NCI-H128 (cell line): ENCODE measurements at regions not wholly inside any gene's neighbourhood (a gene's known extent, or its start where the extent isn't known, plus 50 kb on each side); places are given as distances from the start of the nearest gene placed in this dataset.

Experiments
- DNase-seq: peaks from one replicate; lab custom pipeline; 2025; ENCODE audit not compliant: unreplicated experiment; lab: John Stamatoyannopoulos, UW

DNA sequence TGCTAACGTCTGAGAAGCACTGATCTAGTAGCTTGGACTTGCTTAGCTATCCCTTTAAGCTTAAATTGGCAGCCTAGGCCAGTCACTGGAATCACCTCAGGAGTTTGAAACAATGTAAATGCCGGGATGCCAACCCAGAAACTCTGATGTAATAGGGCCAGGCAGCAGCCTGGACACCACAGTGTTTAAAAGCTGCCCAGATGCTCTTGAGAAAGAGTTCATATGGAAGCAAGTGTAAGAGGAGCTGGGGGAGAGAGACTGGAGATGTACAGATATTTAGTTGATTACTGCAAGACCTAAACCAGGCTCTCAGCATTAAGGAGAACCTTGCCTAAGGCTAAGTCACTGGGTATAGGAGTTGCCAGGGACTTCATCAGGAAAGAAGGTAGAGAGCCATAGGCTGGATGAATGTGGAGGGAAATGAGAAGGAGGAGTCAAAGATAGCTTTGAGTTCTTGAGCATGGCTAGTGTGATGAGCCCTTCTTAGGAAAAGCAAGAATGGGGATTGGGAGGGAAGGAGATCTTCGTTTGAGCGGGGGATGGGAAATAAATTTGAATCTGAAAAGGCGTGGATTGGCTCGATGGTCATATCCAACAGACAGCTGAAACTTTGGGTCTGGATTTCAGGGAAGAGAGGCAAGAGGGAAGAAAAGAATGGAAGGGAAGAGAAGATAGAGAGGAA, 392.9 kb upstream of the WWC1 start:
- DNase-seq = no peak

DNA sequence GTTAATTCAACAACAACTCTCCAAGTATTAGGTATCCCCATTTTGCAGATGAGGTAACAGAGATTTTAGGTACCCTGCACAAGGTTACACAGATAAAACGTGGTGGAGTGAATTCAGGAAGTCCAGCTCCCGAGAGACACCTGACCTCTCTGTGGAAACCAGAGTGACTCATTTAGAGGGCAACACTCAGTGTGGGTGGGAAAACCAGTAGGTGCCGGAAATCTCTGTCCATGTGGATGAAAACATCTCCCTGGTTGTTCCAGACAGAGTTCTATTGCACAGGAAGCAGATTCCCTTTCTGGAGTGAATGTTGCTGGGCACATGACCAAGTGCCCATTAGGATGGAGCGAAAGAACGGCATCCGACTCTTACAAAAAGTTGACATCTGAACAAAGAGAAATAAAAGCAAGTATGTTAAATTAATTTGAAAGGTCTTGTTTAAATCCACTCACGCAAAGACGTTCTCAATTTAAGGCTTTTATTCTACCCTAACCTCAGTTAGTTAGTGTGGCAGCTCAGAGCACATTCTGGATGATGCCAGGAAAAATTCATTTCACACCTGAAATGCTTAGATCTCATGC, 391.9 kb upstream of the WWC1 start:
- no peak for DNase-seq

DNA sequence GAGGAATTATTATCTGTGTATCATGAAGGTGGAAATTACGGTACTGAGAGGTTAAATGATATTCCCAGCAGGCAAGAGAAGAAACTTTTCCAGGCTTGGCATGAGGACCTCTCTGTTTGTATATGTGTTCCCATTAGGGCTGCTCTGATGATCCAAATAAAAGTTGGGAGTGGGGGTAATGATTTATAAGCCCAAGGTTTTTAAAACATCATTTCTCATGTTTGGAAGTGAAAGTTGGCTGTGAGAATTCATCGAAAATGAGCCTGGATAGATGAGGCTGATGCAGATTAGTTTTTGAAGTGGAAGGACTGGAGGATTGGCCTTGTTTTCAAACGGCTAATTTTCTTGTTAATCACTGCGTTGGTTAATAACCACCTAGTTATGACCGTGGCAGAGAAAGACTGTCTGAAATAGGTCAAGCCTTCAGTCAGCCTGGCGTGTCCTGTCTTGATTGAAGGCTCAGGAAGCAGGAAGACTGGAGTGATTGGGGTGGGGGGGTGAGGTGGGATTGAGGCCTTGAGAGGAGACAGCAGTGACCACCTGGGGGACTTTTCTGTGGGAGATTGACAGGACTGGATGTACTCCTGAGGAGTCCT, 391.0 kb upstream of the WWC1 start:
- DNase-seq = no peak

DNA sequence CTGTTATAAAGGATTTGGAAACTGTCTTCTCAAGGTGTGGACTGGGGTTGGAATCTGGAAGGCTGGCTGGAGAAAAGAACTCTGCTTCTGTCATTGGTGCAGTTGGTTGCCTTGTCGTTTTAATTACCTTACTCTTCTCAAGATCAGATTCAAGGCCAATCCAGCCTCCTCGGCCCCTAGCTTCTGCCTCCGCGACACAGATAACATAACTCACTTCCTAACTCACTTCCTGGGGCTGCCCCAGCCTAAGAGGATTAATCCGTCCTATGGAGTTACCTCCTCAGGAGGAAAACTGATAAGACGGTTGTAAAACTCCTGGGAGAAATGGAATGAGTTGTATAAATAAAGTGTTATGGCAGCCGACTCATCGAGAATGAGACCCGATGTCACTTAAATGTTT, 389.1 kb upstream of the WWC1 start:
- DNase-seq = no peak

DNA sequence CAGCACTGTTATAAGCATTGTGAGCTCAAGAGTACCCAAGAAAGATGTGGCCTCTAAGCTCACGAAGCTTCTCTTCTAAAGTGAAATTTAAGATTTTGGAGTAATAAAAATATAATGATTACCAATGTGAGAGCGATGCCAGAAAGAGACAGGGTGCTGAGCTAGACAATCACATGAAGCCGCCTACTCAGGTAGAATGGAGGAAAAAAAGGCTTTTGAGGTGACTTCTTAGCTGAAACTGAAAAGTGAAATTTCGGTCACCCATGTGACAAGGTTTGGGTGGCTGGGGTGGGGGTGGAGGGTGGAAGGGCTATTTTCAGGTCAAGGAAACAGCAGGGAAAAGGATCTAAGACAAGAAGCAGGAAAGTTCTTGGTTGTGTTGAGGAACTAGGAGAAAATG, 388.2 kb upstream of the WWC1 start:
- no peak for DNase-seq

DNA sequence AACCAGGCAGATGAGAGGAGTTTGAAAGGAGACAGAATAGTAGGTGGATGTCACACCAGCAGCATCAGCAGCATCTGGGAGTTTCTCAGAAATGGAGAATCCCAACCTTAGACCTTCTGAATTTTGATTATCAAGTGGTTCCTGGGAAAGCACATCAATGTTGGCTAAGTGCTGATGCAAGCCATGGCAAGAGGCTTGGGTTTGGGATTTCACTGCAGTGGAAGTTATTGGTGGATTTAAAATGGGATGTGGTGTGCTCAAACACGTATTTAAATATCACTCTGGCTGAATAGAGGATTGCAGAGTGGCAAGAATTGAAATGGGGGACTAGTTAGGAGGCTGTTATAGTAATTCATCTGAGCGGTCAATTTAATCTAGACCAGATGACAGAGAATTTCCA, 387.8 kb upstream of the WWC1 start:
- DNase-seq = no peak

DNA sequence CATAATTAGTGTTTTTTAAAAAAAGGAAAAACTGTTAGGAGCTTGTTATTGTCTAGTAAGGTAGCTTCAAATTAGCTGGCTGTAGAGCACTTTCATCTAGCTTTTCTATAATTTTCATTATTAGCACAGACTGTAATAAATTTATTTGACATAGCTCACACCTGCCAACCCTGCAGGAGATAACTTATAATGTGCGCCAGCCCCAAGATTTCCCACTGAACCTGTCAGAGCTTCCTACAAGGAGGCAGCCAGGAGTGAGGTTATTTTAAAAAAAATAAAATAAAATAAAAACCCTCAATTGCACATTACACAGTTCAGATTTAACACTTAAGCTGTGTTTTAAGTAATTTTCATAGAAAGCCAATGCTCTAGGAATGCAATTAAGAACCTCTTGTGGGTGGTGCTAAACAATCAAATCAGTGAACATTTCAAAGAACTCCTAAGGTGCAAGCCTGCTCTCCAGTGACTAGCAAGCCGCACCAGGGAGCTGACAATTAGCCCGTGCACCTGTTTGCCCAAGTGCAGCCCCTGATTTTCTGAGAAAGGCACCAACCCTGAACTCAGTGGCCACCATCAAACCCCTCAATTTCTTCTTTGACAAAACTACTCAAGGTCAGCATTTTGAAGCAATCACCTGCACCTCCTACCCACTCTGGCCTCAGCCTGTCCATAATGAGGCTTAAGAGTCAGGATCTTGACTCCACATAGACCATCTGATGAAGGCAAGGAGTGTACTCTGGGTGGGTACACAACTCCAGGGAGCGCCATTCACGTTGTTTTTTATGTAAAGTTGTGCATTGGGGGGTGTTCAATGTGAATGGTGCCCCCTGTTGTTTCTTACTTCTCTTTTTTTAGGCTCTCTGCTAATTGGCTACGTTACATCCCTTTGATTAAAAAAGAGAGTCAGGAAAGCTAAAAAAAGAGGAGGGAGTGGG, 385.3 kb upstream of the WWC1 start:
- DNase-seq = no peak

DNA sequence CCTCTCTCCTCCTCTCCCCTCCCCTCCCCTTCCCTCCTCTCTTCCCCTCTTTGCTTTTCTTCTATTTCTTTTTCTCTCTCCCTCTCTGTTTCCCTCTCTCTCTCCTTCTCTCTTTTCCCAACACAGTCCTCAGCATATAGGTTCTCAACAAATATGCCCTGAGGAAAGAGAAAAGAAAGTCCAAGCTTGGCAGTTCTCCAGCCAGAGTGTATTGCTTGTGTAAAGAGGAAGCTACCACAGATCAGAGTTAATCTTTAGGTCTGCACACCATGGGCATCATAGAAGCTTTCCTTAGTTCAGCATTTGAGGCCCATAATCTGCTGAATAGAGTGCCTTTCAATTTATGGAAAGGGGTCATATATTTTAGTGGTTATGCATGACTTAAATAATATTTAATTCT, 382.8 kb upstream of the WWC1 start:
- DNase-seq = no peak

DNA sequence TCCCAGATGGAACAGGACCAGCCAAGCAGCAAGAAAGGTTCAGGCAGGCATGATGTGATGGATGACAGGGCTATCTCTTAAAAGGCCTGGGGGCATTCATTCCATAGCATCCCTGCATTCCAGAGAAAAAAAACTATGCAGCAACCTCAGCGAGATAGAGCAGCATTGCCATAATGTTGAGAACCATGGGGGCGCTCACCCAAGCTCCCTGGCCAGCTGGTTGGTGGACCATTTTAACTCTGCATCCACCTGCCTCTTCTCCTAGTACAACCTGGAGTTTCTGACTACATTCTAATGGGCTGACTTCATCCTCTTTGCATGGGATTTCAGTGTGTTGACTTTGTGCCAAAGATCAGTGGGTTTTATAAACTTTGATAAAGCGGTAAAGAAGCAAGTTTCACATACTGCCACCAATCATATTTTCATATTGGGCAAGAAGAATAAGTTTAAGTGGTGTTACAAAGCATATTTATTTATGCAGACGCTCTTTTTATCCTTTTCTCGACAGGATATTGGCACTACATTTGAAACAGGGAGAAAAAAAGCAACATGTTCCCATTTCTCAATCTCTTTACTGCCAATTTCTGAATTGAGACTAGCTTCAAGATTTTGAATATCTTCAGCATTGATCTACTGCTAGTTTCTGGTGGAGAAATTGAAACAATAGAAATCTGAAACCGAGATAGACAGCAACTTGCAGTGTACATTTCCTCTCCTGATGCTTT, 378.3 kb upstream of the WWC1 start:
- DNase-seq = no peak

DNA sequence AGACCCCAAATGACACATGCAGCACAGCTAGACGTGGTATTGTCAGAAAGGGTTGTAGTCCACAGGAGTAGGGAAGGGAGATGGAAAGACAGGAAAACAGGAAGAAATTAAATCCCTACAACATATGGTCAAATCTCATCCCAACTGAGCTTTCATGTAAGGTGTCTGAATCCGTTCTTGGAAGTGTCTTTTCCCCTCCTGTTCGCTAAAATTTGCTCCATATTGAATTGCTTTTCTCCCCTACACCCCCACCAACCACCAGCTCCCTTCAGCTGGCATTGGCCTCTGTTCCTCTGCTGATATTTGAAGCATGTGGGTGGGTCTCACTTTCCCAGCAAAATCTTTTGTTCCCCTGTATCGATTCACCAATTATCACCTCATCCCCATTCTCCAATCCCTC, 376.2 kb upstream of the WWC1 start:
- no peak for DNase-seq

DNA sequence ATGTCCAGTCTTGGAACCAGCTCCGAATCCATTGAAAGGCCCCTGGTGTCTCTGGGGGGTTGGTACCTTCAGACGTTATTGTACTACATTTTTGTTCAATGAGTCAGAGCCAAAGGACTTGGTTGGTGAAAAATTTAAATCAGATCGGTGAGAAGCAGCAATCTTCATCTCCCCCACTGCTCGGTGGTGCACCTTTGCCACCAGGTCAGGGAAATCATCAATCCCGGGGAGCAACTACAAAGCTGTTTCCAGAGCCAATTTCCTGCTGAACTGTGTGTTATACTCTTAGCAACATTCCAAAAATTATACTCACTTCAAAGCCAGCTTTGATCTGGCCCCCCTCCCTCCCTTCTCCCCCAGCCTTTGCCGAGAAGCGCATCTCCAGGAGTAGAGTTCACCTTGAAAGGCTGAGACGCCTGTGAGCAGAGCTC, 375.2 kb upstream of the WWC1 start:
- DNase-seq = no peak

DNA sequence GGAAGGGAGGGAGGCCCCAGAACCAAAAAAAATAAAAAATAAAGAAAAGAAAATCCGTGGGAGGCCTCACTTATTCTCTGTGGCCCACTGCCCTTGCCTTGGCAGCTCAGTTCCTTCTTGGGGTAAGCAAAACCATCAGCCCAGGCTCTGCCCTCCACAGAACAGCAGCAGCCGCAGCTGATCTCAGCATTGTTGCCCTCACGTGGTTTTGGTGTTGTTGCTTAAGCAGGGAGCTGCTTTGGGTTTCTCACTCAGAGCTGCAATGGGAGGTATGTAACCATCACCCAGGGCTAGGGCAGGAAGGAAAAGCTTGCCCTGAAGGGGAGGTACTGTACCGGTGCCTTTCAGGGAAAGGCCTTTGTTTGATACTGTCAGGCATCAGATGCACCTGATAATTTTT, 374.7 kb upstream of the WWC1 start:
- DNase-seq = no peak

DNA sequence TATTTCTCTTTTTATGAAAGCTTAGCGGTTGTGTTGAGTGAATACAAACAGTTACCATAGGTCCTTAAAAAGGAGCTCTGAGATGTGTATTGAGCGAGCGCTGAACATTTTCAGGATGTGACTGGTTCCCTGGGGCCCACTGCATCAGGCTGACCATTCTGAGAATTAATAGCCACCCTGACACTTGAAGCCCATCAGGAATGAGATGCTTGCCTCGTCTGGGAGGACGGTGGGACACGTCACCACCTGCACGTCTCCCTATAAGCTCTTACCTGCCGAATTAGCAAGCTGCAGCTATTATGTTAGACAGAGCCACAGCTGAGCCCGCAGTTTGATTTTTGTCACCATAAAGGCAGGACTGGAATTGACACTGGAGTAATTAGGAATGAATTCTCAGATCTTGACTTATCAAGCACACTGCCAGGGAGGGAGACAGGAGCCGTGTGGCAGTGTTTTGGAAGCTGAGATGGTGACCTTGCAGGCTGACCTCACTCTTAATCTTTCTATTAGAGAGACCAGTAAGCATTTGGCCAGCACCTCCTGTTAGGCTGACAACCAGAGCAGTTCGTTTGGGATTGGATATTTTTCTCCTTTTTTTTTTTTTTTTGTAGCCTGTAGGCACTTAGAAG, 373.1 kb upstream of the WWC1 start:
- no peak for DNase-seq

DNA sequence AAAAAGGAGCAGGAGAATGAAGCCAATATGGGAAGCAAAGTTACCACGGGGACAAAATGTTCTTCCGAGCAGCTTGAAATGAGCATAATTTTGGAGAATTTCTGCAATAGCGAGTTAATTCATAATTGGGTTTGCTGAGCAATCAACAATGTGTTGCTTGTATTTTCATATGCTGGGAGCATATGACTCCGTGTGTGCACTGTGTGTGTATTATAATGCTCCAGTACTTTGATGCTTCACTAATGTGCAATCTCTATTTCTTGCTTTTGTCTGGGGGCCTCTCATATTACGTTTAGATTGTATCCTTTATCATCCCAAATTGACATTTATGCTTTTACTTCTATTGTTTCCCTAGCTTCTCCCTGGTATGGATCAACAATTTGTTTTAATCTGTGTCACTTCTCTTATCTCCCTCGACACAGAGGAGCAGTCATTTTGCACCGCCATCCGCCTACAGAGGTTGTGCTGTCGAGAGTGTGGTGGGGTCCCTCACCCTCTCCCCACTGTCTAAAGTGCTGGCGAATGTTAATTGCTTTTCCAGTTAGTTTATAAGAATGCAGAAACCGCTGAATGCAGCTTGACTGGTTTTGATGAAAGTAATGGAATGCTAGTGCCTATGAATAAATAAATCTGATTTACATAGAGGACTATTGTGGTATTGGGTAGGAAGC, 372.5 kb upstream of the WWC1 start:
- no peak for DNase-seq

DNA sequence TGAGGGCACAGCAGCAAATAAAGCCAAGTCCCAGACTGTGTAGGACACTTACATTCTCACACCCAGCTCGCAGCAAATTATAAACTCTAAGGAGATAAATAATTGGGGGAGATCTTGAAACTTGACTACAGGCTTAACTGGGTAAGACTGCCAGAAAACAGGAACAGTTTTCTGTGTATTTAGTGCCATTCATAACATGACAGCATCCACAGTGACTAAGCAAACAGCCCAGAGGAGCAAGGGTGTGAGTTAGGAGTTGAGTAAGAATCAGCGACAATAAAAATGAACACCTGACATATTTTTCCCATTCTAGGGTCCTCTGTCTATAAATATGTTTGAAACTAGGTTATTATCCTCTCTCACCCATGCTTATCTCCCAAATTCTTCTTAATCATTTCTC, 370.9 kb upstream of the WWC1 start:
- no peak for DNase-seq

DNA sequence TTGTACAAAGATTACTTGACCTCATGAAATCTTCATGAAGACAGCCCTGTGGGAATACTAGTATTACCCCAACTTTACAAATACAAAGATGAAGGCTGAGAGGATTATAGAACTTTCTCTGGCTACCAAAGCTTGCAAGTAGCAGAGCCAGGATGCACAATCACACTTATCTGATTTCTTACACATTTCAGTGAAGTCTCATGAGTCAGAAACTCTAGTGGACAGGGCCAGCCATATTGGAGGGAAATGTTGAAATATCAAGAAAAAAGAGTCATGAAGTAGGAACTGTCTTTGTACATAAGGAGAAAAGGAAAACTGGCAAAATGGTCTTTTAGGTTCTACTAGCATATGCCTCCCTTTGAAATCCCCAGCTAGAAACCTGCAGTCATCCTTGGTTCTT, 369.6 kb upstream of the WWC1 start:
- DNase-seq = no peak

DNA sequence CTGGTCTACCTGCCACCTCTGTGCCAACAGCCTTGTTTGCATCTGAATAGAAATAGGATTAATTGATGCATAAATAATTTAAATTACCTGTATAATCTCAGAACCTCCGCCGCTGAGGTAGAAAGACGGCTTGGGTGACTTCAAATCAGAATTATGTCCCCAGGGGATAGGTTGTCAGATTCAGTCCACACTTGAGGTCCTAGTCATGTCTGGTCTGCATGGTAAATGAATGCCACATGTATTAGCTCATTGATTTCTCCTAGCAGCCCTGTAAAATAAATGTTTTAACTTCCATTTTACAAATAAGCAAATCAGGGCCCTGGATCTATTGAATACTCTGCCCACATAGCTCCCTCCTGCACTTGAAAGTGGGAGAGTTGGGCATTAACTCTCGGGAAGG, 368.0 kb upstream of the WWC1 start:
- DNase-seq = no peak

DNA sequence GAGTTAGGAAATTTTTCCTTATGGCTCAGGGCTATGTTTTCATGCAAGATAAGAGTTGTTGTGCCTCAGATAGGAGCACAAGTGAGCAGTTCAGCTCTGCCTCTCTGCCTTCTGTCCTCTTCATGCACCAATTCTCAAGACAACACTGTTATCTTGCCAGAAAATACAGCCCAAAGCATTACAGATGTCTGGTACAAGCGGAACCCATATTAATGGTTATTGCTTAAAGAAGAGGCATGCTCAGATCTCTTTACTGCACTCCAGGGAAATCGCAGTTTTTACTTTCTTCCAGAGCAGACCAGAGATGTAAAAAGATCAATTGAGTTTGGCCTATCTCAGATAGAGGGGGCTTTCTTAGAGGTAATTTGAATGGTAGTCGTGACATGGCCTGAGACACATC, 361.6 kb upstream of the WWC1 start:
- DNase-seq = no peak

DNA sequence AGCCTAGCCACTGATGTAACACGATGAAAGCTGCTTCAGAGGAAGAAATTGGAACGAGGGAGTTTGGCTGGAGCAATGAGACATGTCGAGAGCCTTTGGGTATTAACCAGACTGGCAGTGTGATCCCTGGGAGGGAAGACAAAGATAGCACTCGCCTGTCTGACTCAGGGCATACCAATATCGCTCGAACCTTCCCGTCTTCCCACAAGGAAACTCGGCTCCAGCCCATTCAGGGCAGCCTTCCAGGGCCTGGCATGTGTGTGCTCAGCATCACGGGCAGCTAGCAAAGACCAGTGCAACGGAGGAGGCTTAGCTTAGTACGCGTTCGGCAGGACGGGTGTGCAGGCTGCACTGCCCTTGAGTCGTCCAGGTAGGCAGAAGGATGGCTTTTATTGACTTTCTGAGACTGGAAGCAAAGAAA, 356.9 kb upstream of the WWC1 start:
- no peak for DNase-seq

DNA sequence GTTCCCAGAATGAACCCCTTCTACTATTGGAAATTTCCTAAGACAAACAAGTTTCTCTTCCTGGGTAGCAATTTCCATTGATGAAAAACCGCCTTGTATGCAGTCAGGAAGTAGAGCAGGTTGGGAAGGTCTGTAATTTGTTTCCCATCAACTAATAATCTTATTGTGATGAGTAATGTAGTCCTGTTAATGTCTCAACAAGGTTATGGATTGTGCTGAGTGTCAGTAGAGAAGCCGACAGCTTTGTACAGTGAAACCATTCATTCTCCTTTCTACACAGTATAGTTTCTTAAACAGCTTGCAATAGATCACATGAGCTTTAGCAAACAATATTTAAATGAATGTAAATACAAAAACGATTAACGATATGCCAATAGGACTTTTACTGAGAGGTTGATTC, 355.4 kb upstream of the WWC1 start:
- DNase-seq = no peak
